ENCODE measurements at regions not wholly inside any gene's neighbourhood (a gene's known extent, or its start where the extent isn't known, plus 50 kb on each side); places are given as distances from the start of the nearest gene placed in this dataset.

GRCh38 chr4:119729835-119730670 is 101.4 kb upstream of the PDE5A start:
- Histone ChIP-seq H3K4me1 (ENCODE audit: low read depth, poor library complexity, severe bottlenecking) (peaks cover 3% of the 10 kb centered on the region), H3K79me2 (ENCODE audit: insufficient read depth, low read depth) (no peaks in the 10 kb centered on the region), H3K27ac (no peak overlapping the region), H3K36me3 (ENCODE audit: insufficient read depth) (no peaks in the 10 kb centered on the region), H2AFZ (ENCODE audit: low read depth) (no peak overlapping the region), H3K27me3 (ENCODE audit: insufficient read depth, low read depth) (no peaks in the 10 kb centered on the region), H4K20me1 (ENCODE audit: insufficient read depth) (no peaks in the 10 kb centered on the region), H3K9ac (no peak overlapping the region), H3K4me2 (no peak overlapping the region), H3K4me3 (IDR thresholded peaks at IDR 0.05; ENCODE audit: insufficient read depth, low read depth, low read length) (no peak overlapping the region)
- no peak for TF ChIP-seq CTCF (conservative IDR thresholded peaks at IDR 0.05; ENCODE audit: low read depth, low read length)

- H3K27me3 ChIP-seq (ENCODE audit: insufficient read depth, low read depth), result no peaks in the 10 kb centered on the region
- no peak overlapping the region for H3K4me3 ChIP-seq (IDR thresholded peaks at IDR 0.05; ENCODE audit: insufficient read depth, low read depth, low read length)
- no peak for TF ChIP-seq CTCF (conservative IDR thresholded peaks at IDR 0.05; ENCODE audit: low read depth, low read length)
- H3K36me3 ChIP-seq (ENCODE audit: insufficient read depth), result no peaks in the 10 kb centered on the region
- no peaks in the 10 kb centered on the region for H3K79me2 ChIP-seq (ENCODE audit: insufficient read depth, low read depth)
- H3K4me2 ChIP-seq, result no peak overlapping the region
- no peak overlapping the region for H3K27ac ChIP-seq
- H4K20me1 ChIP-seq (ENCODE audit: insufficient read depth), result no peaks in the 10 kb centered on the region
- no peak overlapping the region for H2AFZ ChIP-seq (ENCODE audit: low read depth)
- H3K9ac ChIP-seq, result no peak overlapping the region
- no peaks in the 10 kb centered on the region for H3K4me1 ChIP-seq (ENCODE audit: low read depth, poor library complexity, severe bottlenecking)
These were observed 100.3 kb upstream of the PDE5A start for GRCh38 chr4:119728692-119729593.

GRCh38 chr4:119728185-119728584 is 99.6 kb upstream of the PDE5A start:
- no peak for TF ChIP-seq CTCF (conservative IDR thresholded peaks at IDR 0.05; ENCODE audit: low read depth, low read length)
- Histone ChIP-seq H4K20me1 (ENCODE audit: insufficient read depth) (no peaks in the 10 kb centered on the region), H3K27ac (no peak overlapping the region), H3K27me3 (ENCODE audit: insufficient read depth, low read depth) (no peaks in the 10 kb centered on the region), H3K9ac (no peak overlapping the region), H3K4me3 (IDR thresholded peaks at IDR 0.05; ENCODE audit: insufficient read depth, low read depth, low read length) (no peak overlapping the region), H3K79me2 (ENCODE audit: insufficient read depth, low read depth) (no peaks in the 10 kb centered on the region), H3K4me1 (ENCODE audit: low read depth, poor library complexity, severe bottlenecking) (no peaks in the 10 kb centered on the region), H2AFZ (ENCODE audit: low read depth) (no peak overlapping the region), H3K4me2 (no peak overlapping the region), H3K36me3 (ENCODE audit: insufficient read depth) (no peaks in the 10 kb centered on the region)

- Histone ChIP-seq H4K20me1 (ENCODE audit: insufficient read depth) (no peaks in the 10 kb centered on the region), H3K27me3 (ENCODE audit: insufficient read depth, low read depth) (no peaks in the 10 kb centered on the region), H3K4me3 (IDR thresholded peaks at IDR 0.05; ENCODE audit: insufficient read depth, low read depth, low read length) (no peak overlapping the region), H3K4me2 (no peak overlapping the region), H2AFZ (ENCODE audit: low read depth) (no peak overlapping the region), H3K36me3 (ENCODE audit: insufficient read depth) (no peaks in the 10 kb centered on the region), H3K4me1 (ENCODE audit: low read depth, poor library complexity, severe bottlenecking) (no peaks in the 10 kb centered on the region), H3K79me2 (ENCODE audit: insufficient read depth, low read depth) (no peaks in the 10 kb centered on the region), H3K9ac (no peak overlapping the region), H3K27ac (no peak overlapping the region)
- no peak for TF ChIP-seq CTCF (conservative IDR thresholded peaks at IDR 0.05; ENCODE audit: low read depth, low read length)
These were observed 97.9 kb upstream of the PDE5A start for GRCh38 chr4:119726505-119726904.
